Mesenchymal stem cell (in vitro differentiated cells and primary cell): ENCODE measurements at regions not wholly inside any gene's neighbourhood (a gene's known extent, or its start where the extent isn't known, plus 50 kb on each side); places are given as distances from the start of the nearest gene placed in this dataset.

Experiments used
- DNase-seq: peaks from one replicate; pipeline ENCODE4 v3.0.0-alpha.2; 2013
- H2AFZ ChIP-seq: one replicate; pipeline ENCODE4 v1.6.1; 2013; ENCODE audit warnings: low read depth, mild to moderate bottlenecking, control low read depth, inconsistent platforms, low read length, moderate library complexity
- H2AK5ac ChIP-seq: 2 replicates; pipeline ENCODE4 v1.6.1; 2013; ENCODE audit warnings: low read length, moderate library complexity, mild to moderate bottlenecking, inconsistent platforms; ENCODE audit not compliant: severe bottlenecking
- H2BK120ac ChIP-seq: one replicate; pipeline ENCODE4 v1.6.1; 2013; ENCODE audit warnings: low read depth, mild to moderate bottlenecking, inconsistent platforms, low read length, moderate library complexity
- H2BK12ac ChIP-seq, 2 experiments: one replicate each; pipeline ENCODE4 v1.6.1; 2013; ENCODE audit warnings: inconsistent platforms in 2 of 2, low read length in 2 of 2, mild to moderate bottlenecking in 2 of 2, moderate library complexity in 2 of 2, control low read depth in 1 of 2
- H2BK15ac ChIP-seq: one replicate; pipeline ENCODE4 v1.6.1; 2013; ENCODE audit warnings: mild to moderate bottlenecking, low read depth, inconsistent platforms; ENCODE audit not compliant: poor library complexity, severe bottlenecking
- H2BK5ac ChIP-seq: 2 replicates; pipeline ENCODE4 v1.6.1; 2013; ENCODE audit warnings: low read depth, mild to moderate bottlenecking, low read length, control low read depth, inconsistent platforms; ENCODE audit not compliant: poor library complexity, severe bottlenecking
- H3K14ac ChIP-seq, 2 experiments: one replicate each; pipeline ENCODE4 v1.6.1; 2013; ENCODE audit warnings: inconsistent platforms in 2 of 2, low read length in 2 of 2, control low read depth in 1 of 2, mild to moderate bottlenecking in 1 of 2, moderate library complexity in 1 of 2
- H3K18ac ChIP-seq, 2 experiments: one replicate each; pipeline ENCODE4 v1.6.1; 2013; ENCODE audit warnings: inconsistent platforms in 2 of 2, low read length in 2 of 2, control low read depth in 1 of 2, low read depth in 1 of 2, mild to moderate bottlenecking in 1 of 2
- H3K23ac ChIP-seq, 2 experiments: one replicate each; pipeline ENCODE4 v1.6.1; 2013; ENCODE audit warnings: inconsistent platforms in 2 of 2, low read length in 2 of 2, mild to moderate bottlenecking in 2 of 2, moderate library complexity in 2 of 2, control low read depth in 1 of 2
- H3K27ac ChIP-seq: 2 replicates; pipeline ENCODE4 v1.5.1; 2013; ENCODE audit warnings: mild to moderate bottlenecking, moderate library complexity, low read length, control low read depth, inconsistent platforms; ENCODE audit not compliant: poor library complexity, severe bottlenecking
- H3K27me3 ChIP-seq, 2 experiments: 2 replicates each; pipeline versions ENCODE4 v1.6.1 to v1.7.0; 2013; ENCODE audit warnings: low read length in 2 of 2, mild to moderate bottlenecking in 2 of 2, moderate library complexity in 2 of 2, control low read depth in 1 of 2, inconsistent platforms in 1 of 2; ENCODE audit not compliant: control insufficient read depth in 1 of 2, insufficient read depth in 1 of 2
- H3K36me3 ChIP-seq, 2 experiments: 2 replicates each; pipeline versions ENCODE4 v1.6.1 to v1.7.0; 2013; ENCODE audit warnings: low read length in 2 of 2, control low read depth in 1 of 2, inconsistent platforms in 1 of 2, low read depth in 1 of 2, mild to moderate bottlenecking in 1 of 2; ENCODE audit not compliant: insufficient read depth in 2 of 2, control insufficient read depth in 1 of 2
- H3K4ac ChIP-seq, 2 experiments: one replicate each; pipeline ENCODE4 v1.6.1; 2013; ENCODE audit warnings: inconsistent platforms in 2 of 2, low read length in 2 of 2, mild to moderate bottlenecking in 2 of 2, moderate library complexity in 2 of 2, control low read depth in 1 of 2, low read depth in 1 of 2
- H3K4me1 ChIP-seq: 2 replicates; pipeline ENCODE4 v1.6.1; 2013; ENCODE audit warnings: low read depth, low read length, control low read depth; ENCODE audit not compliant: control insufficient read depth, insufficient read depth
- H3K4me2 ChIP-seq: 2 replicates; pipeline ENCODE4 v1.6.1; 2013; ENCODE audit warnings: low read length, mild to moderate bottlenecking, inconsistent platforms; ENCODE audit not compliant: poor library complexity, severe bottlenecking
- H3K4me3 ChIP-seq, 2 experiments: 2 replicates each; pipeline versions ENCODE4 v1.5.1 to v1.7.0; 2013; ENCODE audit warnings: low read length in 2 of 2, mild to moderate bottlenecking in 2 of 2, control low read depth in 1 of 2, low read depth in 1 of 2; ENCODE audit not compliant: insufficient read depth in 1 of 2
- H3K79me1 ChIP-seq: replicated peaks from 2 replicates; pipeline ENCODE4 v1.6.1; 2013; ENCODE audit warnings: mild to moderate bottlenecking, control low read depth, low read length, inconsistent platforms; ENCODE audit not compliant: poor library complexity, severe bottlenecking
- H3K9ac ChIP-seq: 2 replicates; pipeline ENCODE4 v1.7.0; 2013; ENCODE audit warnings: mild to moderate bottlenecking, low read length, moderate library complexity
- H3K9me3 ChIP-seq: 2 replicates; pipeline ENCODE4 v1.7.0; 2013; ENCODE audit warnings: mild to moderate bottlenecking, low read length; ENCODE audit not compliant: control insufficient read depth
- H4K8ac ChIP-seq: one replicate; pipeline ENCODE4 v1.6.1; 2013; ENCODE audit warnings: inconsistent platforms, mild to moderate bottlenecking, low read length, moderate library complexity
- H4K91ac ChIP-seq: one replicate; pipeline ENCODE4 v1.6.1; 2013; ENCODE audit warnings: mild to moderate bottlenecking, low read length, inconsistent platforms
- WGBS: methylation state at CpG from one replicate; pipeline ENCODE4 v1.1.7; 2013; ENCODE audit warnings: mixed read lengths; 5-methylcytosine and 5-hydroxymethylcytosine counted together

DNA sequence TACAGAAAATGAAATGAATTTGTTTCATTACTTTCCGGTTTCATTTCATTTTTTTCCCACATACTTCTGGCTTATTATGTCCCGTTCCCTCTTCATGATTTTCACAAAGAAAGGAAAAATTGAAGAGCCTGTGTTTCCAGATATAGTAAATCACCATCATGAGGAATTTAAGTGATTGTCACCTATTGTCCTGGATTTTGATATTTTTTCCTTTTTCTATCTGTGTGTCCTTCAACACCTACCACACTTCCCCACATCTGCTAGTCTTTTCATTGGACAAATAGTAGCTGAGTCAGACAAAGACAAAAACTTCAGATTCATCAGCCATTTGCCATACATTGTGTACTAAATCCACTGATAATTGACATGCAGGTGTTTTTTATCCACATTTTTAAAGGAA, 258.2 kb upstream of the HSF2 start:
- H2BK120ac ChIP-seq = no peak overlapping the region
- WGBS = no CpG with 5 or more reads among the region's 2 CpGs
- no peaks in the 10 kb centered on the region for H3K79me1 ChIP-seq
- H2AFZ ChIP-seq = no peak overlapping the region
- no peaks in the 10 kb centered on the region for H3K9me3 ChIP-seq
- H2AK5ac ChIP-seq = no peak overlapping the region
- no peaks in the 10 kb centered on the region for H3K4me1 ChIP-seq
- no peaks in the 10 kb centered on the region for H3K36me3 ChIP-seq
- H4K91ac ChIP-seq = no peak overlapping the region
- no peak overlapping the region for H3K18ac ChIP-seq
- no peak for DNase-seq
- H2BK5ac ChIP-seq = no peak overlapping the region
- no peaks in the 10 kb centered on the region for H3K27me3 ChIP-seq
- H3K4me2 ChIP-seq = no peak overlapping the region
- no peak overlapping the region for H3K27ac ChIP-seq
- no peak overlapping the region for H3K23ac ChIP-seq
- no peak overlapping the region for H3K4ac ChIP-seq
- H3K9ac ChIP-seq = no peak overlapping the region
- no peak overlapping the region for H2BK12ac ChIP-seq
- no peak overlapping the region for H3K4me3 ChIP-seq
- H4K8ac ChIP-seq = no peak overlapping the region
- H3K14ac ChIP-seq = no peak overlapping the region
- no peak overlapping the region for H2BK15ac ChIP-seq

DNA sequence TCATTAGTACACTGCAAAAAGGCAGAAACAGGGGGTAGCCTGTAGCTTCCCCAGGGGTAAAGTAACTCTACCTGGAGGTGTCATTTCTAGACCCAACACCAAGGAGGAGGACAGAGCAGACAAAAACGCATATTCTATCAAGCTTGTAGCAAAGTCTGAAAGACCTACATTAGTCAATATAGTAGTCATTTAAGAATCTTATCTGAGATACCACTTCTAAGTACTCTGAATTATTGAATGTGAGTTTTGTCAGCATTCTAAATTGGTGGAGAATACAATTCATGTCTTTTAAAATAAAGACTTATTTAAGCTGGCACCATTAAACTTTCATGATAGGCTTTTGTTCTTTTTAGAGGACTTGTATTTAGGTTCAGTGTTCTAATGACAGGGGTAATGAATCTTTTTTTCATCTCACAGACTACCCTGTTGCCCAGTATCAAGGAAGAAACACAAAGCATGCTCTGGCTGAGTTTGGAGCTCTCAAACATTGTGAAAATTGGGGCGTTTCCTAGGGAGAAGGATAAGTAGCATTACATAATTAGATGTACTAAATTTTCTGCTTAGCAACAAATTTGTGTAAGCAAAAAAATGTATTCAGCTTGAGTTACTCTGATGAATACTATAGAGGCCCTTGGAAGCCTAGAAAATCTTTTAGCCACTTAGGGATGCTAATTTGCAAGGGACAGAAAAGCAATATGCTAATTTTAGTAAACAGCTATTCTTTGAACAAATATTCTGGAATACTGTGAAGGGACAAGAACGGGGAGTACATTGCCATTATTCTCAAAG, 255.4 kb upstream of the HSF2 start:
- Histone ChIP-seq H3K79me1 (no peaks in the 10 kb centered on the region), H3K4me3 (no peak overlapping the region), H3K14ac (no peak overlapping the region), H2AFZ (no peak overlapping the region), H3K18ac (no peak overlapping the region), H3K9ac (no peak overlapping the region), H2AK5ac (no peak overlapping the region), H2BK120ac (no peak overlapping the region), H3K27me3 (no peaks in the 10 kb centered on the region), H2BK15ac (no peak overlapping the region), H3K23ac (no peak overlapping the region), H3K27ac (no peak overlapping the region), H2BK5ac (no peak overlapping the region), H2BK12ac (no peak overlapping the region), H3K9me3 (no peaks in the 10 kb centered on the region), H3K4me1 (no peaks in the 10 kb centered on the region), H4K91ac (no peak overlapping the region), H4K8ac (no peak overlapping the region), H3K36me3 (no peaks in the 10 kb centered on the region), H3K4me2 (no peak overlapping the region), H3K4ac (no peak overlapping the region)
- WGBS = no CpG with 5 or more reads among the region's 3 CpGs
- DNase-seq = no peak

DNA sequence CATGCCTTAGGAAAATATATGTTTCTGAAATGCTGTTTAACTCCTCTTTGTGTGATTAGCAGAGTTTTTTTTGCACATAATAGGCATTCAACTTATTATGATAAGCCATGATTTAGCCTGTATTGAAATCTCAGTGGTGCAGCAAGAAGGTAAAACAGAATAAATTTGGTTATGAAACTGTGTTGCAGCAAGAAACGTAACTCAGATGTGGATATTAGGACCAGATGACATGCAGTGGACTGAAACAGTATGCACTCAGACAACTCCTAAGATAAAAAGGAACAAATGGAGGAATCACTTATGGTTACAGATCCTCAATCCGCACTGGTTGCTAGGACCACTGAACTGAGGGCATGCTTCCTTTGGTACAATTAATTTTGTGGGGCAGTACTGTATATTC, 254.2 kb upstream of the HSF2 start:
- no peak overlapping the region for H2AK5ac ChIP-seq
- no peaks in the 10 kb centered on the region for H3K79me1 ChIP-seq
- no peak overlapping the region for H3K4me3 ChIP-seq
- WGBS = 83% methylated on average over 1 of the region's 2 CpGs
- H3K9me3 ChIP-seq = no peaks in the 10 kb centered on the region
- no peak overlapping the region for H2BK15ac ChIP-seq
- H3K4me1 ChIP-seq = no peaks in the 10 kb centered on the region
- DNase-seq = no peak
- H2AFZ ChIP-seq = no peak overlapping the region
- H3K4me2 ChIP-seq = no peak overlapping the region
- no peak overlapping the region for H4K91ac ChIP-seq
- H3K18ac ChIP-seq = no peak overlapping the region
- no peaks in the 10 kb centered on the region for H3K27me3 ChIP-seq
- H4K8ac ChIP-seq = no peak overlapping the region
- H3K14ac ChIP-seq = no peak overlapping the region
- H3K23ac ChIP-seq = no peak overlapping the region
- no peak overlapping the region for H2BK120ac ChIP-seq
- H3K4ac ChIP-seq = no peak overlapping the region
- H3K9ac ChIP-seq = no peak overlapping the region
- H3K27ac ChIP-seq = no peak overlapping the region
- no peak overlapping the region for H2BK5ac ChIP-seq
- no peak overlapping the region for H2BK12ac ChIP-seq
- H3K36me3 ChIP-seq = no peaks in the 10 kb centered on the region

DNA sequence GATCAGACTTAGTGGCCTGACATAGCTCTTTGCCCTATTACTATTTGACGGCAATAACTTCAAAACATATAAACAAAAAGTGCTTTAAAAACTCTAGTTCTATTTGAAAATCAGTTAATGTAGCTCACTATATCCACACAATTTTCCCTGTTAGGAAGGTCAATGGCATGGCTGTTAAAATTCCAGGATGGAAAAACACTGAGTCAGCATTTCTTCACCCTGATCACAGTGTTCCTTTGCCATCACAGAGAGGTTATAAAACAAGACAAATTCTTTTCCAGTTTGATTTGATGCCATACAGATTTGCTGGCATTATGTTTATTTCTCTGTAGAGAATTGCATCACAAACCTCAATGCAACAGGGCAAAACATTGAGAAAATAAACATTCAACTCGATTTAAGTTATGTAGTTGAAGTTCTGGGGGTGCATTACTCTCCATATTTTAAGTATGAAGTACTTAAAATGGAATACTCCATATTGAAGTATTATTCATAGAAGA, 253.7 kb upstream of the HSF2 start:
- H3K9me3 ChIP-seq = no peaks in the 10 kb centered on the region
- H3K4me3 ChIP-seq = no peak overlapping the region
- WGBS = 100% methylated on average over 1 of the region's 2 CpGs

More for the DNA sequence above, 253.7 kb upstream of the HSF2 start:
- Histone ChIP-seq H4K8ac (no peak overlapping the region), H3K36me3 (no peaks in the 10 kb centered on the region), H3K14ac (no peak overlapping the region), H3K9ac (no peak overlapping the region), H3K79me1 (no peaks in the 10 kb centered on the region), H3K23ac (no peak overlapping the region), H3K27ac (no peak overlapping the region), H2BK15ac (no peak overlapping the region), H4K91ac (no peak overlapping the region), H2BK120ac (no peak overlapping the region), H2AK5ac (no peak overlapping the region), H3K4me2 (no peak overlapping the region), H3K4me1 (no peaks in the 10 kb centered on the region), H3K18ac (no peak overlapping the region), H3K4ac (no peak overlapping the region), H2BK12ac (no peak overlapping the region), H3K27me3 (no peaks in the 10 kb centered on the region), H2AFZ (no peak overlapping the region), H2BK5ac (no peak overlapping the region)
- DNase-seq = no peak
